IMR-90 (cell line): ENCODE measurements at regions not wholly inside any gene's neighbourhood (a gene's known extent, or its start where the extent isn't known, plus 50 kb on each side); places are given as distances from the start of the nearest gene placed in this dataset.

Experiments
- ATAC-seq: fragments of 200-7000 bp; cut with Tn5 transposase; 2 replicates; pipeline ENCODE4 v1.9.1; 2020; ENCODE audit warnings: low read depth, mild to moderate bottlenecking, moderate library complexity
- BruUV-seq: library from RNA; stranded (reverse); fragments of 400-500 nt; replicated peaks from 2 replicates; lab custom pipeline; 2021; lab: Mats Ljungman, UMichigan
- CTCF ChIA-PET: fragments of 300-600 bp; formaldehyde crosslinking; extraction: SDS; loops from one replicate; lab custom pipeline; 2021; ENCODE audit warnings: antibody characterized with exemption; lab: Yijun Ruan, JAX
- POLR2A ChIA-PET: fragments of 300-600 bp; sonication (Branson Sonifier 250); formaldehyde crosslinking; loops from one replicate; lab custom pipeline; 2022; ENCODE audit warnings: antibody characterized with exemption; ENCODE audit not compliant: unreplicated experiment; lab: Charles Lee
- DNase-seq: peaks from one replicate; pipeline ENCODE4 v3.0.0; 2013
- H2AFZ ChIP-seq: replicated peaks from 2 replicates; pipeline ENCODE3; 2013; ENCODE audit warnings: low read length, mild to moderate bottlenecking; ENCODE audit not compliant: poor library complexity
- H2AK5ac ChIP-seq: 2 replicates; pipeline ENCODE4 v1.6.1; 2013; ENCODE audit warnings: low read depth, low read length, inconsistent platforms
- H2AK9ac ChIP-seq: replicated peaks from 2 replicates; pipeline ENCODE3; 2013; ENCODE audit warnings: mild to moderate bottlenecking, low read depth, low read length, moderate library complexity; ENCODE audit not compliant: poor library complexity
- H2BK120ac ChIP-seq: 2 replicates; pipeline ENCODE4 v1.6.1; 2013; ENCODE audit warnings: low read depth, low read length, inconsistent platforms
- H2BK15ac ChIP-seq: 3 replicates; pipeline ENCODE4 v1.6.1; 2013; ENCODE audit warnings: low read depth, low read length, inconsistent platforms
- H2BK20ac ChIP-seq: 2 replicates; pipeline ENCODE4 v1.6.1; 2013; ENCODE audit warnings: low read depth, mild to moderate bottlenecking, inconsistent platforms, low read length, moderate library complexity
- H2BK5ac ChIP-seq: 2 replicates; pipeline ENCODE4 v1.6.1; 2013; ENCODE audit warnings: mild to moderate bottlenecking, low read depth, low read length, inconsistent platforms; ENCODE audit not compliant: poor library complexity, severe bottlenecking
- H3K14ac ChIP-seq: replicated peaks from 2 replicates; pipeline ENCODE4 v1.6.1; 2013; ENCODE audit warnings: low read depth, low read length, inconsistent platforms
- H3K18ac ChIP-seq: 2 replicates; pipeline ENCODE4 v1.6.1; 2013; ENCODE audit warnings: low read depth, low read length, control low read depth
- H3K23ac ChIP-seq: 2 replicates; pipeline ENCODE4 v1.6.1; 2013; ENCODE audit warnings: low read depth, low read length, inconsistent platforms
- H3K27ac ChIP-seq: 2 replicates; pipeline ENCODE4 v1.5.1; 2013; ENCODE audit warnings: mild to moderate bottlenecking, control low read depth, low read length; ENCODE audit not compliant: insufficient read depth
- H3K27me3 ChIP-seq: 2 replicates; pipeline ENCODE4 v1.6.1; 2013; ENCODE audit warnings: low read length; ENCODE audit not compliant: control insufficient read depth, insufficient read depth
- H3K36me3 ChIP-seq: 2 replicates; pipeline ENCODE4 v1.6.1; 2013; ENCODE audit warnings: low read length, mixed read lengths; ENCODE audit not compliant: control insufficient read depth, insufficient read depth
- H3K4ac ChIP-seq: 2 replicates; pipeline ENCODE4 v1.6.1; 2013; ENCODE audit warnings: low read depth, low read length, inconsistent platforms
- H3K4me1 ChIP-seq: 2 replicates; pipeline ENCODE4 v1.6.1; 2013; ENCODE audit warnings: low read length, mixed read lengths; ENCODE audit not compliant: control insufficient read depth, insufficient read depth
- H3K4me2 ChIP-seq: 2 replicates; pipeline ENCODE4 v1.6.1; 2013; ENCODE audit warnings: low read depth, mild to moderate bottlenecking, control low read depth, low read length, moderate library complexity
- H3K4me3 ChIP-seq: 2 replicates; pipeline ENCODE4 v1.5.1; 2013; ENCODE audit warnings: low read depth, mild to moderate bottlenecking, control low read depth, low read length, moderate library complexity; ENCODE audit not compliant: insufficient read depth
- H3K56ac ChIP-seq: 2 replicates; pipeline ENCODE4 v1.6.1; 2013; ENCODE audit warnings: low read length, inconsistent platforms; ENCODE audit not compliant: insufficient read depth; ENCODE audit errors: extremely low read depth
- H3K79me1 ChIP-seq, 2 experiments: 2 replicates each; pipeline ENCODE4 v1.6.1; 2013; ENCODE audit warnings: low read length in 2 of 2, inconsistent platforms in 1 of 2, low read depth in 1 of 2
- H3K9ac ChIP-seq: 2 replicates; pipeline ENCODE4 v1.6.1; 2013; ENCODE audit warnings: low read depth, low read length, control low read depth
- H3K9me1 ChIP-seq: 2 replicates; pipeline ENCODE4 v1.6.1; 2013; ENCODE audit warnings: low read length, inconsistent platforms; ENCODE audit not compliant: insufficient read depth
- H3K9me3 ChIP-seq: 2 replicates; pipeline ENCODE4 v1.6.1; 2013; ENCODE audit warnings: low read length; ENCODE audit not compliant: control insufficient read depth, insufficient read depth
- H4K20me1 ChIP-seq: 2 replicates; pipeline ENCODE4 v1.6.1; 2013; ENCODE audit warnings: low read length, inconsistent platforms; ENCODE audit not compliant: insufficient read depth
- H4K5ac ChIP-seq: 2 replicates; pipeline ENCODE4 v1.6.1; 2013; ENCODE audit warnings: mild to moderate bottlenecking, low read depth, low read length, control low read depth
- H4K8ac ChIP-seq, 2 experiments: 2 replicates each; pipeline ENCODE4 v1.6.1; 2013; ENCODE audit warnings: low read depth in 2 of 2, low read length in 2 of 2, control low read depth in 1 of 2, inconsistent platforms in 1 of 2
- H4K91ac ChIP-seq: 2 replicates; pipeline ENCODE4 v1.6.1; 2013; ENCODE audit warnings: low read depth, low read length, inconsistent platforms; ENCODE audit not compliant: insufficient read depth
- BHLHE40 ChIP-seq: fragments of 150-350 bp; IDR thresholded peaks from 2 replicates; pipeline ENCODE4 v1.6.1; 2016; ENCODE audit warnings: mild to moderate bottlenecking, low read depth, low read length
- MAFK ChIP-seq: IDR thresholded peaks from 2 replicates; pipeline ENCODE4 v1.6.1; 2012; ENCODE audit warnings: low read depth, low read length, improper control_type of control experiment
- MAZ ChIP-seq: IDR thresholded peaks from 2 replicates; pipeline ENCODE4 v1.6.1; 2012; ENCODE audit warnings: low read depth, mild to moderate bottlenecking, low read length, improper control_type of control experiment, moderate library complexity, borderline replicate concordance
- NFE2L2 ChIP-seq: fragments of 150-350 bp; IDR thresholded peaks from 2 replicates; pipeline ENCODE4 v1.6.1; 2016; ENCODE audit warnings: low read depth, mild to moderate bottlenecking, low read length
- POLR2A ChIP-seq: IDR thresholded peaks from 2 replicates; pipeline ENCODE4 v1.6.1; 2012; ENCODE audit warnings: mild to moderate bottlenecking, low read depth, low read length
- RAD21 ChIP-seq: IDR thresholded peaks from 2 replicates; pipeline ENCODE4 v1.6.1; 2012; ENCODE audit warnings: low read length, improper control_type of control experiment
- RCOR1 ChIP-seq: IDR thresholded peaks from 2 replicates; pipeline ENCODE4 v1.6.1; 2012; ENCODE audit warnings: mild to moderate bottlenecking, low read length, improper control_type of control experiment; ENCODE audit not compliant: insufficient replicate concordance
- RFX5 ChIP-seq: IDR thresholded peaks from 2 replicates; pipeline ENCODE4 v1.8.0; 2012; ENCODE audit warnings: low read depth, mild to moderate bottlenecking, low read length, moderate library complexity
- SMC3 ChIP-seq: fragments of 150-350 bp; IDR thresholded peaks from 2 replicates; pipeline ENCODE4 v1.6.1; 2016; ENCODE audit warnings: low read depth, mild to moderate bottlenecking, antibody characterized with exemption, low read length, moderate library complexity
- WGBS, 2 experiments: methylation state at CpG; one replicate each; pipeline versions ENCODE4 v1.1.5 to v1.1.7; 2013; ENCODE audit warnings: missing lambda C conversion rate in 2 of 2; ENCODE audit not compliant: insufficient read length in 1 of 2; ENCODE audit errors: extremely low coverage in 2 of 2; 5-methylcytosine and 5-hydroxymethylcytosine counted together
- dilution Hi-C: fragments of 300-500 bp; cut with HindIII; formaldehyde crosslinking; loops from one replicate; pipeline ENCODE4 v1.14.3; 2018; ENCODE audit warnings: low sequenced_read_pairs; ENCODE audit not compliant: unreplicated experiment
- in situ Hi-C: fragments of 300-500 bp; cut with MboI; formaldehyde crosslinking; loops from 3 replicates; pipeline ENCODE4 v1.14.3; 2019; ENCODE audit warnings: low sequenced_read_pairs, inconsistent platforms, mixed read lengths
- intact Hi-C: fragments of 100-400 bp; cut with micrococcal nuclease; formaldehyde crosslinking; loops from 2 replicates; pipeline ENCODE4 v1.10.0; 2022
- TF ChIP-seq, protein P1 (sequence below): conservative IDR thresholded peaks from 2 replicates; pipeline ENCODE4 v1.5.1; 2012; ENCODE audit warnings: mild to moderate bottlenecking, low read depth, low read length, improper control_type of control experiment

DNA sequence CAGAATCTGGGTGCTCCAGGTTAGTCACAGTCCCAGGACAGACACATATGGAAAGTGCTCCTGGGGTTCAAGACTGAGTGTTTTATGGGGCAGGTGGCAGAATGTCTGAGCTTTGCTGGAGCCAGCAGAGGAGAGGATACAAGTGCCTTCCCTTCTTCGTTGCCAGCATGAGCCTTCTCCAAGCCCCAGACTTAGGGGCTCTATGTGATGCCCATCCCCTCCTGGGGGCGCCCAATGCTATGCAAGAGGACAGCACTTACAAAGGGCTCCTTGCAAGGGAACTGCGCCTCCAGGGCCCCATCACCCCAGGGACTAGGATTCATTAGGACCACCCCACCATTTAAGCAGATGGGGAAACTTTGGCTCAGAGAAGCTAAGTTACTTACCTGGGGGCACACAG lies 581.9 kb downstream of the BUD13 start:
- dilution Hi-C loops (no loop called here), intact Hi-C loops (no loop called here), in situ Hi-C loops (no loop called here)
- Histone ChIP-seq H3K4ac (no peak overlapping the region), H2BK5ac (no peak overlapping the region), H2BK20ac (no peak overlapping the region), H2BK120ac (no peak overlapping the region), H3K27me3 (peaks cover 3% of the 10 kb centered on the region; the same call in 1 of the 2 replicates), H3K4me1 (peaks cover 3% of the 10 kb centered on the region; the same call in 1 of the 2 replicates), H4K91ac (no peak overlapping the region), H3K79me1 (no peaks in the 10 kb centered on the region), H4K20me1 (no peaks in the 10 kb centered on the region), H3K36me3 (no peaks in the 10 kb centered on the region), H3K18ac (no peak overlapping the region), H3K23ac (no peak overlapping the region), H2AK5ac (no peak overlapping the region), H2BK15ac (no peak overlapping the region), H4K5ac (no peak overlapping the region), H3K4me3 (no peak overlapping the region), H3K4me2 (no peak overlapping the region), H2AFZ (no peak overlapping the region), H3K27ac (no peak overlapping the region), H3K56ac (no peak overlapping the region), H3K9ac (no peak overlapping the region), H4K8ac (no peak overlapping the region), H2AK9ac (no peak overlapping the region), H3K9me3 (no peaks in the 10 kb centered on the region), H3K9me1 (no peaks in the 10 kb centered on the region), H3K14ac (no peak overlapping the region)
- no peak for DNase-seq
- TF ChIP-seq MAZ (no peak), NFE2L2 (no peak), RAD21 (no peak), POLR2A (no peak), SMC3 (no peak), RCOR1 (no peak), BHLHE40 (no peak), RFX5 (no peak), MAFK (no peak)
- TF ChIP-seq, protein P1, sequence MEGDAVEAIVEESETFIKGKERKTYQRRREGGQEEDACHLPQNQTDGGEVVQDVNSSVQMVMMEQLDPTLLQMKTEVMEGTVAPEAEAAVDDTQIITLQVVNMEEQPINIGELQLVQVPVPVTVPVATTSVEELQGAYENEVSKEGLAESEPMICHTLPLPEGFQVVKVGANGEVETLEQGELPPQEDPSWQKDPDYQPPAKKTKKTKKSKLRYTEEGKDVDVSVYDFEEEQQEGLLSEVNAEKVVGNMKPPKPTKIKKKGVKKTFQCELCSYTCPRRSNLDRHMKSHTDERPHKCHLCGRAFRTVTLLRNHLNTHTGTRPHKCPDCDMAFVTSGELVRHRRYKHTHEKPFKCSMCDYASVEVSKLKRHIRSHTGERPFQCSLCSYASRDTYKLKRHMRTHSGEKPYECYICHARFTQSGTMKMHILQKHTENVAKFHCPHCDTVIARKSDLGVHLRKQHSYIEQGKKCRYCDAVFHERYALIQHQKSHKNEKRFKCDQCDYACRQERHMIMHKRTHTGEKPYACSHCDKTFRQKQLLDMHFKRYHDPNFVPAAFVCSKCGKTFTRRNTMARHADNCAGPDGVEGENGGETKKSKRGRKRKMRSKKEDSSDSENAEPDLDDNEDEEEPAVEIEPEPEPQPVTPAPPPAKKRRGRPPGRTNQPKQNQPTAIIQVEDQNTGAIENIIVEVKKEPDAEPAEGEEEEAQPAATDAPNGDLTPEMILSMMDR: no peak
- no TSS peak for BruUV-seq
- CTCF ChIA-PET: no interaction called here
- POLR2A ChIA-PET: no interaction called here
- whole genome bisulfite sequencing, 2 experiments: no CpG with 5 or more reads among the region's 3 CpGs
- no peak for ATAC-seq
